GM12874 (cell line): ENCODE measurements at regions not wholly inside any gene's neighbourhood (a gene's known extent, or its start where the extent isn't known, plus 50 kb on each side); places are given as distances from the start of the nearest gene placed in this dataset.

Experiments
- TF ChIP-seq, protein P1 (sequence below): IDR thresholded peaks from 2 replicates; pipeline ENCODE4 v1.5.1; 2011; ENCODE audit warnings: low read depth, mild to moderate bottlenecking, control low read depth, low read length, moderate library complexity; ENCODE audit not compliant: insufficient read depth

DNA sequence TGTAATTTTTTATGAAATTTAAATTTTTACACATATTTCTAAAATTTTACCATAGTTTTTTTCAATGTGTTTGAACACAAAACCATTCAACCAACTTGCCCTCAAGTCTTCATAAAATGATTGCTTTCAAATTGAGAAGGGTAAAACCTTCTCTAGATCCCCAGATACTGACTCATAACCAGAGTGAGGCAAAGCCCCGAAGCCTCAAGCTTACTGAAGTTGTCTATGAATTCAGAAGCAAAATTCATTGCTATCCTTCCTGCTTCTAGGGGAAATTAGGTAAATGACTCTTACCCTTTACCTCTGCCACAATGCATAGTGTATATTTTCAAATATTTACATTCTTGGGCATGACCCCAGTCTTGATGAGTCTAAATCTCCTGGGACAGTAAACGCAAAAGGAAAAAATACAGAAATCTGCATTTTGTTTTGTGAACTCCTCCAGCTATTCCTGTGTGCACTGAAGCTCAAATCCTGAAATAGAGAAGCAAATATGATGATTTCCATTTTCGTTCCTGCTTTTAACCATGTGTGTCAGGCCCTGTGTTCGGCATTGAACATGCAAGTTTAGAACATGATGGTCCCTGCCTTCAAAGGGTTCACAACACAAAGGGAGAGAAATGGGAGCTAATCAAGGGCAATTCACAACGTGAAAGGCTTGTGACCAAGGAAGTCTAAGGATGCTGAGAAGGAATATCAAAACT is 246.3 kb downstream of the SUCLG1 start:
- TF ChIP-seq, protein P1, sequence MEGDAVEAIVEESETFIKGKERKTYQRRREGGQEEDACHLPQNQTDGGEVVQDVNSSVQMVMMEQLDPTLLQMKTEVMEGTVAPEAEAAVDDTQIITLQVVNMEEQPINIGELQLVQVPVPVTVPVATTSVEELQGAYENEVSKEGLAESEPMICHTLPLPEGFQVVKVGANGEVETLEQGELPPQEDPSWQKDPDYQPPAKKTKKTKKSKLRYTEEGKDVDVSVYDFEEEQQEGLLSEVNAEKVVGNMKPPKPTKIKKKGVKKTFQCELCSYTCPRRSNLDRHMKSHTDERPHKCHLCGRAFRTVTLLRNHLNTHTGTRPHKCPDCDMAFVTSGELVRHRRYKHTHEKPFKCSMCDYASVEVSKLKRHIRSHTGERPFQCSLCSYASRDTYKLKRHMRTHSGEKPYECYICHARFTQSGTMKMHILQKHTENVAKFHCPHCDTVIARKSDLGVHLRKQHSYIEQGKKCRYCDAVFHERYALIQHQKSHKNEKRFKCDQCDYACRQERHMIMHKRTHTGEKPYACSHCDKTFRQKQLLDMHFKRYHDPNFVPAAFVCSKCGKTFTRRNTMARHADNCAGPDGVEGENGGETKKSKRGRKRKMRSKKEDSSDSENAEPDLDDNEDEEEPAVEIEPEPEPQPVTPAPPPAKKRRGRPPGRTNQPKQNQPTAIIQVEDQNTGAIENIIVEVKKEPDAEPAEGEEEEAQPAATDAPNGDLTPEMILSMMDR: no peak

DNA sequence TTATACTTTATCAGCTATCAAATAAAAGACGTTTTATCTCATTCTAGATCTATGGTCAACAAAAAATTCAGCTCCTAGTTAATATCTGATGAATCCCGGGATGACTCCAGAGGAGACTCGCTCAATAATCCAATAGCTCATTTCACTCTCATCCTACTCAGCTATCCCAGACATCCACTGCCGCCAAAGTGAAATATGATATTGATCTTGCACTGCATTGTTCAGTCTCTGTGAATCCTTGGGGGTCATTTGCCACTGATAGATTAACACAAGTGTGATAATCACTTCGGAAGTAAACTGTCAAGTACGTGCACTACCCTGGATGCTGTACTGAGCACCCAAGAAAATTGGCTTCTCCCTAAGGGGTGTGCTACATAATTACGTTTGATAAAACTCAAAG is 249.1 kb downstream of the SUCLG1 start:
- TF ChIP-seq, protein P1: no peak

DNA sequence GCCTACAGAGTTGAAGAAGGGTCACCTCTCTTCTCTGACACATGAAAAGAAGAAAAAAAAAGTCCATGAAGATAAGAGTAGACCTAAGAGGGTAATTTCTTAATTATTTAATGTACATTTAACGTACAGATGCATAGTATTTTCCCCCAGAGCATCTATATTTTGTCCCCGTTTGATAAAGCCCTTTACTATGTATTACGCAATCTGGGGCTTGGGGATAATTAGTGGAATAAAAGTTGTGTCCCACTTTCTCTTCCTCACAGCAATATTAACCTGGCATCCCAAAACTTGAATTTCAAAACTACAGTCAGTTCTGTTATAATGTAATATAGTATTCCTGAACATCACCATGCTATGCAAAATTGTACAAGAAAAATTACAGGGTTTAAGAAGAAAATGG is 254.1 kb downstream of the SUCLG1 start:
- TF ChIP-seq, protein P1: no peak

DNA sequence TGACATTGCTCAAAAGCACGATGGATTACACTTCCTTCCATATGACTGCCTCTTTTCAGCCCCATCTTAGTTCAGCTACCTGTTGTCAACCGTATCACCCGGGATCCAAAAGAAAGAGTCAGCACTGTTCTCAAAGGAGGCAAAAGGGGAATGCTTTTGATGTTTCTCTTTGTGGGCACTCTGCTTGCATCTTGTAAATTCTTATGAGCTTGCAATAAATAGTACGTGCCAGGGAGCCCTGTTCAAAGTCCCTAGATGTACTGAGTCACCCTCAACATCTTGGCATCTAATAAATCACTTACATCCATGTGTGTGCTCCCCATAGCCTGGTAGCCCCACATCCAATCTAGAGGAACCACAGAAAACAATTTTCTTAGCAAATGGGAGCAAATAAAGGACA is 256.9 kb downstream of the SUCLG1 start:
- TF ChIP-seq, protein P1: no peak

DNA sequence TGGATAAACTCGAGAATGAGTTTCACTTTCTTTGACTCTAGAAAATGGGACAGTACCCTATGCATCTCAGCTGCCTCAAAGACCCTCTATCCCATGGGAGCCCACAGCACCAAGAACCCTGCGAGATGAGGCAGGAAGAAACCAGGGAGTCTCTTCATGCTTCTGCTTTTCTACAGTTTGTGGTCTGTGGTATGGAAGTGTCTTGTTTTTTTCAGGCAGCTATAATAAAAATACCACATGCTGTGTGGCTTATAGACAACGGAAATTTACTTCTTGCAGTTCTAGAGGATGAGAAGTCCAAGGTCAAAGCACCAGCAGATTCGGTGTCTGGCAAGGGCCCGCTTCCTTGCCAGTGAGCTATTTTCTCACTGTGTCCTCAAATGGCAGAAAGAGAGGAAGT is 257.9 kb downstream of the SUCLG1 start:
- TF ChIP-seq, protein P1: no peak

DNA sequence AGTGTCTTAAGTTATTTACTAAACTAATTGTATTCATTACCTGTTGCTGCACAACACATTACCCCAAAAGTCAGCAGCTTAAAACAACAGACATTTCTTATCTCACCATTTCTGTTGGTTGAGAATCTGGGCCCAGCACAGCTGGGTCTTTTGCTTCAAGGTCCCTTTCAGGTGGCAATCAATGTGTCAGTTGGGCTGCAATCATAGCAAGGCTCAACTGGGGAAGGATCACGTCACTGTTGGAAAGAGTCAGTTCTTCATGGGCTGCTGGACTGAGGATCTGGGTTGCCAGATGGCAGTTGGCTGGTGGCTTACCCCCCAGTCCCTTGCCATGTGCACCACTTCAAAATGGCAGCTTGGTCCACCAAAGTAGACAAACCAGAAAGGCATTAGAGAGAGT is 261.2 kb downstream of the SUCLG1 start:
- TF ChIP-seq, protein P1: no peak

DNA sequence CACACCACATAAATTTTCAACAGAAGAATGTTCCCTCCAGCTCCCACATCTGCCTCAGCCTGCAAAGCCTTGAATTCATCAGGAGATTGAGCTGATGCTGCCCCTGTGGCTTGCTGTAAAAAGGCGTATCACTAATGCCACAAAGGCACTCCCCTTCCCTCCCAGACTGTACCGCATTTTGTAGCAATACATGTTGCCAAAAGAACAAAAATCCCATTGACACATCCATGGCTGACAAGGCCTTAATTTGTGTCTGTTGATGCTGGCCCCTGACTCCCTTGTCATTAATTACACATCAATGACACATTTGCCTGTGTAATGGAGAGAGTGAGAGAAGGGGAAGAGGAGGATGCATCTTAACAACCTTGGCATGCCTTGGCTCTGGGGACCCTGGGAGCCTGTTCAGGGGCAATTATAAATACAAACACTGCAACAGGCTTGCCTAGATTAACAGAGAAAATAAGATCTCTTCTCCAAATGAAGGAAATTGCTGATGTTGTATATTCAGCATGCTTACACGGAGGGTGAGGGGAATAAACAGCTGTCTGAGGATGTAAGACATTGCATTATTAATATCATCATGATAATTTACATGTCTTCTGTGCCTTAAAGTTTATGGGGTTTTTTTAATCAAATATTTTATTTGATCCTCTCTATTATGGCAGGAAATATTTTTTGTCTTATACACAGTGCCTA is 264.0 kb downstream of the SUCLG1 start:
- TF ChIP-seq, protein P1: no peak
